ENCODE measurements at regions not wholly inside any gene's neighbourhood (a gene's known extent, or its start where the extent isn't known, plus 50 kb on each side); places are given as distances from the start of the nearest gene placed in this dataset.

DNA sequence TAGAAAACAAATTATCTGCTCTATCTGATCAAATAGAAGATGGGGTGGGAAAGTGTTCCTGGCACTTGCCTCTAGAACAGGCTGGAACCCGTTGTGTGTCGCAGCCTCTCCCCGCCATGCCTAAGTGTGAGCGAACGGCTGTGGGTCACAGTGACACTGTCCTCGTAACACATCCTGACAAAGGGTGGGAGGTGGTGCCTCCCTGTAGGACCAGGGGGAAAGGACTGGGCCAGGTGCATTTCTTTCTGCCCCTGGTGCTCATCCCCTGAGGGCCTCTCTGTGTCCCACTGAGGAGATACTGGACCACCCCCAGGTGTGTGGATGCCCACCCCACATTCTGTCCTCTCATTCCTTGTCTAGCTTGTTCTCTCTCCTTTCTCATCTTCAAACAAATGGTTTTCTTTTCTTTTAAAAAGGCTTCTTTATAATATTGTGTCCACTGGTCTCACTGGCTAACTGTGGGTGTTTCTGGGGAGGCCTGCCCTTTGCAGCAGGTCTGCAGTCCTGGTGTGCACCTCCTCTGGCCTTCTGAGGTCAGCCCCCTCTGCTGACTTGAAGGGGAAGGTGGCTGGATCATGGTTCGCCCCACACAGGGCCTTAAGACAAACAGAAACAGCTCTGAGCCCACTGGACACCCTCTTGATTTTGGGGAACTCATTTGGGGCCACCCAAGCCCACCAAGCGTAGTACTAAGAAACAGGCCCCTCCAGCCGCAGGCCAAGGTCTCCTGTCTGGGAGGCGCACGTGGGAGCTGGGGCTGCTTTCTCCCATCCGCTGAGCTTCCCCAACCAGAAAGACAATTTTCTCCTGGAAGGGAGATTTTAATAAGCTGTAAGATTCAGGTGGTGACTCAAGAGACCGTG is 152.5 kb upstream of the SOX1 start:
- WGBS (ENCODE audit: low lambda C conversion rate): 11% methylated on average over 7 of the region's 13 CpGs
- Histone ChIP-seq H3K4me3 (ENCODE audit: low read depth in 2 of 2, low read length in 1 of 2) (no peak overlapping the region), H3K4me2 (no peak overlapping the region), H2AFZ (ENCODE audit: low read depth) (no peak overlapping the region), H3K27ac (ENCODE audit: low read depth in 2 of 2, low read length in 1 of 2) (no peak overlapping the region), H3K9me2 (no peaks in the 10 kb centered on the region), H4K20me1 (ENCODE audit: insufficient read depth) (no peaks in the 10 kb centered on the region), H3K4me1 (ENCODE audit: control insufficient read depth in 1 of 2, insufficient read depth in 2 of 2, low read depth in 1 of 2, low read length in 1 of 2) (no peaks in the 10 kb centered on the region), H3K9ac (no peak overlapping the region), H3K9me3 (no peaks in the 10 kb centered on the region), H3K27me3 (ENCODE audit: insufficient read depth) (no peaks in the 10 kb centered on the region; the same call in 1 of the 2 replicates), H3K36me3 (replicated peaks in 1 of 2; ENCODE audit: control insufficient read depth in 1 of 2, insufficient read depth in 2 of 2, low read length in 1 of 2) (no peaks in the 10 kb centered on the region), H3K79me2 (ENCODE audit: insufficient read depth) (no peaks in the 10 kb centered on the region), H3F3A (replicated peaks; ENCODE audit: insufficient read depth) (no peaks in the 10 kb centered on the region)
- DNase-seq: no peak
- CTCF ChIA-PET: no interaction called here
- POLR2A ChIA-PET: no interaction called here
- TF ChIP-seq GATA2 (CRISPR knock-in tag; IDR thresholded peaks at IDR 0.05) (no peak), TEAD4 (IDR thresholded peaks at IDR 0.05; ENCODE audit: borderline replicate concordance, insufficient read depth) (no peak), MXI1 (IDR thresholded peaks at IDR 0.05; ENCODE audit: low read depth, low read length) (no peak), IRF3 (IDR thresholded peaks at IDR 0.05; ENCODE audit: low read depth, low read length) (no peak), POLR2AphosphoS5 (IDR thresholded peaks at IDR 0.05; ENCODE audit: low read depth, low read length) (no peak), RAD21 (IDR thresholded peaks at IDR 0.05; ENCODE audit: low read length) (no peak)
- TF ChIP-seq, protein P1, sequence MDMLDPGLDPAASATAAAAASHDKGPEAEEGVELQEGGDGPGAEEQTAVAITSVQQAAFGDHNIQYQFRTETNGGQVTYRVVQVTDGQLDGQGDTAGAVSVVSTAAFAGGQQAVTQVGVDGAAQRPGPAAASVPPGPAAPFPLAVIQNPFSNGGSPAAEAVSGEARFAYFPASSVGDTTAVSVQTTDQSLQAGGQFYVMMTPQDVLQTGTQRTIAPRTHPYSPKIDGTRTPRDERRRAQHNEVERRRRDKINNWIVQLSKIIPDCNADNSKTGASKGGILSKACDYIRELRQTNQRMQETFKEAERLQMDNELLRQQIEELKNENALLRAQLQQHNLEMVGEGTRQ (IDR thresholded peaks at IDR 0.05; ENCODE audit: borderline replicate concordance, low read depth, low read length): no peak

DNA sequence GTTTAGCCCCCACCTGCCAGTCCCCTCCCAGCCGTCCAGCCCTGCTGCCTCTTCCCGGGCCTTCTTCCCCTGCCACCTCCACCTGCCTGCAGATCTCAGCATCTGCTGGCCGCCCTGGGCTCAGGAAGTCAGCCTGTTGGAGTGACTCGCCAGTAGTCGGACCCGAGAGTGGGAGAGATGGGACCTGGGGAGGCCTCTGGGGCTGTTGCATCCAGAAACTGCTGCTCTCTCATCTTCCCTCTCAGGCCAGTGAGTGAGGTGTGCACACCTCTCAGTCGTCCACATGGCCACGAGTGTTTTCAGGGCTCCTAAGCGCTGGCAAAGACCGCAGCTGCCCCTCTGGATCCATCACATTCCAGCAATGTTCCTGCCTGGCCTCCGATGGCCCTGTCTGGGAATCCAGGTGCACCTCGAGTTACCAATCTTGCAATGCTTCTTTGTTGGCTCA is 151.8 kb upstream of the SOX1 start:
- H3K9me2 ChIP-seq: no peaks in the 10 kb centered on the region
- no peak overlapping the region for H3K4me2 ChIP-seq
- DNase-seq: no peak
- no peaks in the 10 kb centered on the region for H3K9me3 ChIP-seq
- H3F3A ChIP-seq (replicated peaks; ENCODE audit: insufficient read depth): no peaks in the 10 kb centered on the region
- H4K20me1 ChIP-seq (ENCODE audit: insufficient read depth): no peaks in the 10 kb centered on the region
- no peak overlapping the region for H2AFZ ChIP-seq (ENCODE audit: low read depth)
- CTCF ChIA-PET: no interaction called here
- H3K4me1 ChIP-seq (ENCODE audit: control insufficient read depth in 1 of 2, insufficient read depth in 2 of 2, low read depth in 1 of 2, low read length in 1 of 2): no peaks in the 10 kb centered on the region
- H3K36me3 ChIP-seq (replicated peaks in 1 of 2; ENCODE audit: control insufficient read depth in 1 of 2, insufficient read depth in 2 of 2, low read length in 1 of 2): no peaks in the 10 kb centered on the region
- POLR2A ChIA-PET: no interaction called here
- no peak overlapping the region for H3K4me3 ChIP-seq (ENCODE audit: low read depth in 2 of 2, low read length in 1 of 2)
- no peak overlapping the region for H3K9ac ChIP-seq
- no peaks in the 10 kb centered on the region; the same call in 1 of the 2 replicates for H3K27me3 ChIP-seq (ENCODE audit: insufficient read depth)
- no peak overlapping the region for H3K27ac ChIP-seq (ENCODE audit: low read depth in 2 of 2, low read length in 1 of 2)
- no peaks in the 10 kb centered on the region for H3K79me2 ChIP-seq (ENCODE audit: insufficient read depth)
- 12% methylated on average over 6 of the region's 12 CpGs for WGBS (ENCODE audit: low lambda C conversion rate)
- TF ChIP-seq, protein P2, sequence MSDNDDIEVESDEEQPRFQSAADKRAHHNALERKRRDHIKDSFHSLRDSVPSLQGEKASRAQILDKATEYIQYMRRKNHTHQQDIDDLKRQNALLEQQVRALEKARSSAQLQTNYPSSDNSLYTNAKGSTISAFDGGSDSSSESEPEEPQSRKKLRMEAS (IDR thresholded peaks at IDR 0.05; ENCODE audit: low read depth): no peak
- TF ChIP-seq IRF3 (IDR thresholded peaks at IDR 0.05; ENCODE audit: low read depth, low read length): no peak
- TF ChIP-seq JUND (IDR thresholded peaks at IDR 0.05): no peak
- TF ChIP-seq, protein P1 (IDR thresholded peaks at IDR 0.05; ENCODE audit: borderline replicate concordance, low read depth, low read length): no peak
- no peak for TF ChIP-seq PBX3 (IDR thresholded peaks at IDR 0.05)
- TF ChIP-seq SIN3A (IDR thresholded peaks at IDR 0.05; ENCODE audit: borderline replicate concordance, low read depth, low read length): no peak
- no peak for TF ChIP-seq YY1 (IDR thresholded peaks at IDR 0.05; ENCODE audit: low read depth)
- TF ChIP-seq EZH2phosphoT487 (IDR thresholded peaks at IDR 0.05; ENCODE audit: borderline replicate concordance, low read depth): no peak
- TF ChIP-seq RFX5 (IDR thresholded peaks at IDR 0.05; ENCODE audit: low read length): no peak
- TF ChIP-seq ZBTB33 (IDR thresholded peaks at IDR 0.05; ENCODE audit: borderline replicate concordance, low read depth): no peak
- no peak for TF ChIP-seq NFIC (IDR thresholded peaks at IDR 0.05; ENCODE audit: borderline replicate concordance)
- no peak for TF ChIP-seq GABPA (IDR thresholded peaks at IDR 0.05; ENCODE audit: low read depth)
- TF ChIP-seq RCOR1 (IDR thresholded peaks at IDR 0.05; ENCODE audit: low read length): no peak

All from SK-N-SH (cell line).